ENCODE measurements at regions not wholly inside any gene's neighbourhood (a gene's known extent, or its start where the extent isn't known, plus 50 kb on each side); places are given as distances from the start of the nearest gene placed in this dataset.
A peak's percentile ranks its signal among the peaks of the same experiment; 100 is the strongest.

DNA sequence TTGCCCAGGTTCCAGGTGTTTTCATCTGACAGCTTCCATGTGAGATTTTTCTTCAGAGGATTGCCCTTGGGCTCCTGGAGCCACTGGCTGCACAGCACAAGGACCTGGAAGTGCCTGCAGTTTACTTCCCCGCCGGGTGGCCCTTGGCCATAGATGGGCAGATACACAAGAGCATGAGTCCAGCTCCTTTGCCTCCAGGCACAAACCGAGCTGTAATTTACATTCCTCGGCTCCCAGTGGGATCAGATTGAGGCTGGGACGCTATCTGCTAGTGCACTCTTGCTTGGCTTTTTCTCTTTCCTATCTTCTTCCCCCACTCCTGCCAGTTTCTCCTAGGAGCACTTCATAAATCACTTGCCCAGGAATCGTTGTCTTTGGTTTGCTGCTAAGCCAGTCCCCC lies 85.4 kb upstream of the RALY start:
- peak; percentile 62 for DNase-seq (ENCODE audit: low spot score)

DNA sequence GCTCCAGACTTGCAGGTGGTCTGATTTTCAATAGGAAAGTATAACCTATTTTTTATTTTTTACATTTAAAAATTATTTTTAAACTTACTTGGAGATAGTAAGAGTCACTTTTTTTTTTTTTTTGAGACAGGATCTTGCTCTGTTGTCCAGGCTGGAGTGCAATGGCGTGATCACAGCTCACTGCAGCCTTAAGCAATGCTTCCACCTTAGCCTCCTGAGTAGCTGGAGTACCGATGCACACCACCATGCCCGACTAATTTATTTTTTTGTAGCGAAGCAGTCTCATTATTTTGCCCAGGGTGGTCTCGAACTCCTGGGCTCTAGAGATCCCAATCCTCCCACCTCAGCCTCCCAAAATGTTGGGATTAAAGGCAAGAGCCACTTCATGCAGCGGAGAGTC lies 84.8 kb upstream of the RALY start:
- no peak for DNase-seq (ENCODE audit: low spot score)

GRCh38 chr20:33909331-33909921 lies 84.3 kb upstream of the RALY start:
- peak; percentile 88 for DNase-seq (ENCODE audit: low spot score)

DNA sequence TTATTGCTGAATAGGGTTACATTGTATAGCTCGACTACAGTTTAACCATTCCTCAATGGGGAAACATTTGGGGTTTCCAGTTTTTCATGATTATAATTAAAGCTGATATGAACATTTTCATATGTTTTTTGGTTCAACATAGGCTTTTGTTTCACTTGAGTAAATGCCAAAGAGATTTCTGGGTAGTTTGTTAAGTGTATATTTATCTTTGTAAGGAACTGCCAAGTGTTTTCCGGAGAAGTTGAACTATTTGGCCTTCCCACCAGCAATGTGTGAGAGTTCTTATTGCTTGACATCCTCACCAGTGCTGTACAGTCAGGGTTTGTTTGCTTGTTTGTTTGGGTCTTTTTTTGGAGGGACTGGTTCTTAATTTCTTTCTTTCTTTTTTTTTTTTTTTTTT lies 83.7 kb upstream of the RALY start:
- no peak for DNase-seq (ENCODE audit: low spot score)

- no peak for DNase-seq (ENCODE audit: low spot score)
Measured at GRCh38 chr20:33910529-33911327, 83.0 kb upstream of the RALY start.

DNA sequence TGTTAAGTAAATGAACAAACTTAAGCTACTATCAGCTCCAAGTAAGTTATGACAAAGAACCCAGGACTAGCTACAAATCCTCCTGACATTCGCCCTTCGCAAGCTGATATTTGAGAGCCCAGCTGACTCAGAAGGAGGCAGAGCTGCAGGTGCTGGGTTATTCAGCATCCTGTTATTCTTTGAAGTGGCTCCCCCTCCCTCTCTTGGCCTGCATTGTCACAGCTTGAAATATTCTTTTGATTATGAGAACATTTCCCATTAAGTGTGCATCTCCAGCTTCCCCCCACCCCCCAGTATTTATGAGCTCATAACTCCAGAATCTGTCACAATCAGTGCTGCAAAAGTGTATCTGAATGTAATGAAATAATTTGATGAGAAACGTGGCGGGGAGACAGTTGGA lies 78.8 kb upstream of the RALY start:
- DNase-seq (ENCODE audit: low spot score): peak; percentile 25

DNA sequence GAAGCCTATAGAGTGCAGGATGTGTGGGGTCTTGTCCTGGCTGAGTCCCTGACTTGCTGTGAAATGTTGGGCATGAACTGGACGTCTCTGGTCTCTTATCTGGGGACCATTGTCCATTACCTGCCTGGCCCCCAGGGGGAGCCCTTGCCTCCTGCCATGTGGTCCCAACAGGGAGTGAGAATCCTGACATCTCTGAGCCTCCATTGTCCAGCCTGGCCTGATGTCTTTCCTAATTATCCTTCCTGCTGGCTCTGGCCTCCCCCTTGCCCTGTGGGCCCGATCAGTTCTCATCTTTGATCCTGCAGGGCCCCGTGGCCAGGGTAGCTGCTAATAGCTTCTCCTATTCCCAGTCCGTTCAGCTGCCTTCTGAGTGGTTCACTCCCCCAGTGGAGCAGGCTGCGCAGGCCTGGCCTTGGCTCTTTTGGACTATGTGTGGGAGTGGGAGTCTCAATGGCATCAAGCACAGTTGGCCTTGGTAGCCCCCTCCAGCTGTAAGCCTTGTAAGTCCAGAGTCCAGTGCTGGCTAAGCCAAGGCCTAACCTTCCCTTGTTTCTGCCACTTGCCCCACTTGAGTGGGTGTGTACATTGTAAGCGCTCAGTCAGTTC lies 77.9 kb upstream of the RALY start:
- peak; percentile 39 for DNase-seq (ENCODE audit: low spot score)

DNA sequence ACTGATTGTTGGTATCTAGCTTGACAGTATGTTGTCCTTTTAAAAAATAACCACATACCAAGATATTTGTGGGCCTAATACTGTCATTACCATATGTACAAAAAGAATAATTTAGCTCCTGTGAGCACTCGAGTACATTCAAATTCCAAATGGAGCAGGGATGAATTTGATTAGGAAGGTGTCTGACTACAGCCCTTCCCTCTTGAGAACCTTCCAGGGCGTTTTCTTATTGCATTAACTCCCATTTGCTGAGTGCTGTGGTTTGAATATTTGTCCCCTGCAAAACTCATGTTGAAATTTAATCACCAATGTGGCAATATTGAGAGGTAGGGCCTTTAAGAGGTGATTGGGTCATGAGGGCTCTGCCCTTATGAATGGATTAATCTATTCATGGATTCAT lies 76.9 kb upstream of the RALY start:
- DNase-seq (ENCODE audit: low spot score): no peak

GRCh38 chr20:33917831-33918525 lies 75.7 kb upstream of the RALY start:
- DNase-seq (ENCODE audit: low spot score): no peak

DNA sequence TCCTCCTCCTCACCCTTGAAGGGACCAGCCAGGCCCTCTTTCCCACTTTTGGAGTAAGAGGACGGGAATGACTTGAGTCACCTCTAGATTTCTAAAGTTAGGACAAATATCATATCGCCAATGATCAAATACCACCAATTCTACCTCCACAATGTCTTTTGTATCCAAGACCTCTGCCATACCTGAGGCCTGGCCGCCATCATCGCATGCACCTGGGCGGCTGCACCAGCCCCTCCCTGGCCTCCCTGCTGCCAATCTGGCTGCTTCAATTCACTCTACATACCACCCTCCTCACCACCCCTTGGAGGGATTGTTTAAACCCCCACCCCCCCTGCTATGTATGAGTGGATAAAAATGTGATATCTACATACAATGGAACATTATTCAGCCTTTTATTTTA lies 75.0 kb upstream of the RALY start:
- no peak for DNase-seq (ENCODE audit: low spot score)

GRCh38 chr20:33919653-33920052 lies 74.1 kb upstream of the RALY start:
- DNase-seq (ENCODE audit: low spot score): no peak

DNA sequence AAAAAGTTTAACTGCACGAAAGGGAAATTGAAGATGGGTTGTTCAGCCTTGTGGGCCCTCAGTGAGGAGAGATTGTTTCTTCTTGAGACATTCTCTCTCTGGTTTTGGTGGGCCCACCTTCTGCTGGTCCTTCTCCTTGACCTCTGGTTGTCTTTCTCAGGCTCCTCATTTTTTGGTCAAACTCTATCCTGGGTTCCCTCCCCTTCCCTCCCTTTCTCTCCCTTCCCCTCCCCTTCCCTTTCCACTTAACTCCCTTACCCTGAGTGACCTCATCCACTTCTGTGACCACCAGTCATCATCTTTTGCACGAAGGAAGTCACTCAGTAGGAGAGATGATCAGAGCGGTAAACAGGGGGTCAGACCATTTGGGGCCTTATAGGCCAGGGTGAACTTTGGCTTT lies 71.5 kb upstream of the RALY start:
- DNase-seq (ENCODE audit: low spot score): no peak

DNA sequence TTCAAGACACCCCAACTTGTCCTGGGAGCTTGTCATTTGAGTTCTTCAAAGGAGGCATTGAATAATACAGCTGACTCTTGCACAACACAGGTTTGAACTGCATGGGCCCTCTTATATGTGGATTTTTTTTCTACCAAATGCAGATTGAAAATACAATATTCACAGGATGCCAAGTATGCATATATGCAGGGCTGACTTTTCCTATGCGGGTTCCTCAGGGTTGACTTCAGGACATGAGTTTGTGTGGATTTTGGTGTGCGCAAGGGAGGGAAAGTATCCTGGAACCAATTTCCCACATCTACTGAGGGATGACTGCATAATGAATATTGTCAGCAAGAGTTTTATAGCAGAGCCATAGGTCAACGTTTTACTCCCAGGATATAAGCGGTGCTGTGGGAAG lies 70.0 kb upstream of the RALY start:
- DNase-seq (ENCODE audit: low spot score): no peak

DNA sequence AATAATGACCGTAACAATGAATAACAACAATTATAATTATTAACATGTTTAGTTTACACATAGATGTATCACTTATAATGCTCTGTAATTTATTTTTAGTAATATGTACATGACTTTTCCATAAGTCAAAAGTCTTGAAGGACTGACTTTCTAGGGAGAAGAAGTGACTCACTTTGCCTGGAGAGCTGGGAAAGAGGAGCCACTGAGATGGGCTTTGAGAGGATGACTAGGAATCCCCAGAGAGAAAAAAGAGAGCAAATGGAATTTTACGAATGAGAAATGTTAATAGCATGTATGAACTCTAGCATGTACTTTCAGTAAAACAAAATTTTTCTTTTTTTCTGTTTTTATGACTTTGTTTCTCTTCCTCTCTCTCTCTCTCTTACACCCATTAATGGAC lies 67.8 kb upstream of the RALY start:
- peak; percentile 69 for DNase-seq (ENCODE audit: low spot score)

- no peak for DNase-seq (ENCODE audit: low spot score)
Measured at GRCh38 chr20:33926425-33926824, 67.3 kb upstream of the RALY start.

DNA sequence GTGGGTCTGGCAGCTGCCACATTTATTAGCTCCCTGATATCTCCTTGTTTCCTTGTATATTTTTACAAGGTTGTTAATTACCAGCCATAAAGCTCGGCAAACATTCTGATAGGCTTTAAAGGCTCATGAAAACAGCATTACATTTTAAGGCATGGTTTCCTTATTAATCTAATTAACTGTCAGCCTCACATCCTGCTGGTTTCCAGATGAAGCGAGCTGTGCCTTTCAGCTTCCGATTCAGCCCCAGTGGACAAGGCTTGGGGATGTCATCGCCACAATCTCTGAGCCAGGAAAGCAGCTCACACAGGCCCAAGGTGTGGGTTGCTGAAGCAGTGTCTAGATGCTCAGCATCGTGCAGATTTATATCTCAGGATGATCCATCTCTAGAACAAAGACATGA lies 66.0 kb upstream of the RALY start:
- no peak for DNase-seq (ENCODE audit: low spot score)

- DNase-seq (ENCODE audit: low spot score): no peak
Measured at GRCh38 chr20:33929917-33930316, 63.8 kb upstream of the RALY start.

- peak; percentile 77 for DNase-seq (ENCODE audit: low spot score)
Measured at GRCh38 chr20:33933469-33933909, 60.2 kb upstream of the RALY start.

DNA sequence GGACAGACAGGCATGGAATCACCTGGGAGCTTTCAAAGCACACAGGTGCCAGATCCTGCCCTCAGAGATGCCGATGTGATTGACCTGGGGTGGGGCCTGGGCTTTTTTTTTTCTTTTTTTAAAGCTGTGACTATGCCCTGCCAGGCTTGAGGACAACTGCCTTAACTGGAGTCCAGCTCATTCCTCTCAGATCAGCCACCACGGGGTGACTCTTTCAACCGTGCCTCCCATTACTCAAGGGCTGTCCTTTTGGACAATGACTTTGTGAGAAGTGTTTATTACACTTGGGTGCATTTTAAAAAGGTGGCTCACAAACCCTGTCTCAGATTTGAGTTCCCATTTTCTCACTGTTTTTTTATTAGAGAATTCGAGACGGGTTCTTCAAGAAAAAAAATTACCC lies 57.1 kb upstream of the RALY start:
- no peak for DNase-seq (ENCODE audit: low spot score)

GRCh38 chr20:33939031-33939430 lies 54.7 kb upstream of the RALY start:
- peak; percentile 38 for DNase-seq (ENCODE audit: low spot score)

GRCh38 chr20:33940666-33941065 lies 53.0 kb upstream of the RALY start:
- no peak for DNase-seq (ENCODE audit: low spot score)
